ENCODE measurements at regions not wholly inside any gene's neighbourhood (a gene's known extent, or its start where the extent isn't known, plus 50 kb on each side); places are given as distances from the start of the nearest gene placed in this dataset.

DNA sequence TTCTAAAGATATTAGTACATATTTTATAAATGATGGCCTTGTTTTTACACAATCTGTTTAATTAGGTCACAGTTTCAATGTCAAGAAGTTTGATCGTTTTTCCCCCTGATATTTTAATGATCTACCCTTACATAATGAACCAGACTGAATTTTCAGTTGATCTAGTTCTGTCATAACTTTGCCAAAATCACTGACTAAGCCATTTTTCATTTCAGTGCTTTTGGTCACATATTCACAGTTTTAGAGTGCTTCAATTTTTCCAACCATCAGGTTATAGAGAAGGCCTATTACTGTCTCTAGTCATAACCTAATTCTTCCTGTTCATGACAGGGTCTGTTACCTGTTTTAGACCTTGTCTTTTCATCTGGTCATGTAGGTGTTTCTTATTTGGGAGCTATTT, 577.9 kb upstream of the PTPRD start:
- TF ChIP-seq FOXM1 (IDR thresholded peaks at IDR 0.05; ENCODE audit: borderline replicate concordance): no peak
- TF ChIP-seq SUZ12 (IDR thresholded peaks at IDR 0.05): no peak
- no peak for TF ChIP-seq FOXK2 (IDR thresholded peaks at IDR 0.05)
- no peak for TF ChIP-seq BHLHE40 (IDR thresholded peaks at IDR 0.05; ENCODE audit: borderline replicate concordance)
- no peak for TF ChIP-seq LEF1 (IDR thresholded peaks at IDR 0.05; ENCODE audit: borderline replicate concordance)
- TF ChIP-seq SP1 (IDR thresholded peaks at IDR 0.05): no peak
- TF ChIP-seq L3MBTL2 (conservative IDR thresholded peaks at IDR 0.05): no peak
- TF ChIP-seq FOXA1 (IDR thresholded peaks at IDR 0.05): no peak
- TF ChIP-seq ARNT (IDR thresholded peaks at IDR 0.05): no peak
- TF ChIP-seq HDGF (IDR thresholded peaks at IDR 0.05; ENCODE audit: borderline replicate concordance): no peak
- TF ChIP-seq ZNF384 (IDR thresholded peaks at IDR 0.05): no peak
- TF ChIP-seq PKNOX1 (IDR thresholded peaks at IDR 0.05): no peak
- TF ChIP-seq ELF4 (IDR thresholded peaks at IDR 0.05): no peak
- TF ChIP-seq CTBP1 (IDR thresholded peaks at IDR 0.05; ENCODE audit: borderline replicate concordance): no peak
